Cardiac fibroblast (primary cell): ENCODE measurements at regions not wholly inside any gene's neighbourhood (a gene's known extent, or its start where the extent isn't known, plus 50 kb on each side); places are given as distances from the start of the nearest gene placed in this dataset.
A peak's percentile ranks its signal among the peaks of the same experiment; 100 is the strongest.

Experiments used
- DNase-seq, 2 donors: peaks; one replicate each; pipeline versions ENCODE4 v3.0.0 to v3.0.0-alpha.2; 2010; ENCODE audit warnings: low read depth in 2 of 2
- H3K4me3 ChIP-seq, 2 donors: replicated peaks in 1 of 2; 1 replicate in 1 of 2; 2 replicates in 1 of 2; pipeline ENCODE4 v1.5.1; 2011; ENCODE audit warnings: low read depth in 2 of 2, low read length in 2 of 2, mild to moderate bottlenecking in 2 of 2, moderate library complexity in 1 of 2
- TF ChIP-seq, protein P1 (sequence below): IDR thresholded peaks from one replicate; pipeline ENCODE4 v1.5.1; 2011; ENCODE audit warnings: low read depth, mild to moderate bottlenecking, low read length, inconsistent platforms

DNA sequence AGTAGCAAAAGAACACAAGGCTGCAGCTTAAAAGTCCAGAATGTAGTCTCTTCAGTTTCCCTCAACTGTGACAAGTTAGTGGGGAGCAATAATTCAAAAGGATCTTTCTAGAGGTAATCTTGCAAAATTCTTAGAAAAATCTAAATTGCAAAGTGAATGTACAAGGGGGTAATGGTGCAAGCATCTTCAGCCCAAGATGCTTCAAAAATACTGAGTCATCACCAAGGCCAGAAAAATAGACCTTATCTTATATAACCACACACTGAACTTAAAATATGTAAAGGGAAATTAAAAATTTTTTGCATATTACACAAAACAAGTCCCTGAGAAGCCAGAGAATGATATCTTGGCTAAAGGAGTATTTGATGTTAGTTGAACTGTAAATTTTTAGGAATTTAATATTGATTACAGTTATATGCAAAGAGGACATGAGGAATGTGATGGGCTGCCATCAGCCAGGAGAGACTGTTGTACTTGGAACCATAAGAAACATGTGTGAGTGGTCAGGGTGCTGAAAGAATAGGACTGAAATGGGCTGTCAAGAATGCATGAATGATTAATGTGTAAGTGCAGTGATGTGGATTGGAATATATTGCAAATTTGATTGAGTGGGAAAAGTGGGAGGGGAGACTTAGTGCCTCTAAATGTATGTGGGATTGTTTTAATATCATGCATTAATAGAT is 85.7 kb upstream of the LIN7C start:
- DNase-seq, result peak; percentile 25 to 33
- no peak overlapping the region for H3K4me3 ChIP-seq
- TF ChIP-seq, protein P1, sequence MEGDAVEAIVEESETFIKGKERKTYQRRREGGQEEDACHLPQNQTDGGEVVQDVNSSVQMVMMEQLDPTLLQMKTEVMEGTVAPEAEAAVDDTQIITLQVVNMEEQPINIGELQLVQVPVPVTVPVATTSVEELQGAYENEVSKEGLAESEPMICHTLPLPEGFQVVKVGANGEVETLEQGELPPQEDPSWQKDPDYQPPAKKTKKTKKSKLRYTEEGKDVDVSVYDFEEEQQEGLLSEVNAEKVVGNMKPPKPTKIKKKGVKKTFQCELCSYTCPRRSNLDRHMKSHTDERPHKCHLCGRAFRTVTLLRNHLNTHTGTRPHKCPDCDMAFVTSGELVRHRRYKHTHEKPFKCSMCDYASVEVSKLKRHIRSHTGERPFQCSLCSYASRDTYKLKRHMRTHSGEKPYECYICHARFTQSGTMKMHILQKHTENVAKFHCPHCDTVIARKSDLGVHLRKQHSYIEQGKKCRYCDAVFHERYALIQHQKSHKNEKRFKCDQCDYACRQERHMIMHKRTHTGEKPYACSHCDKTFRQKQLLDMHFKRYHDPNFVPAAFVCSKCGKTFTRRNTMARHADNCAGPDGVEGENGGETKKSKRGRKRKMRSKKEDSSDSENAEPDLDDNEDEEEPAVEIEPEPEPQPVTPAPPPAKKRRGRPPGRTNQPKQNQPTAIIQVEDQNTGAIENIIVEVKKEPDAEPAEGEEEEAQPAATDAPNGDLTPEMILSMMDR, result no peak

DNA sequence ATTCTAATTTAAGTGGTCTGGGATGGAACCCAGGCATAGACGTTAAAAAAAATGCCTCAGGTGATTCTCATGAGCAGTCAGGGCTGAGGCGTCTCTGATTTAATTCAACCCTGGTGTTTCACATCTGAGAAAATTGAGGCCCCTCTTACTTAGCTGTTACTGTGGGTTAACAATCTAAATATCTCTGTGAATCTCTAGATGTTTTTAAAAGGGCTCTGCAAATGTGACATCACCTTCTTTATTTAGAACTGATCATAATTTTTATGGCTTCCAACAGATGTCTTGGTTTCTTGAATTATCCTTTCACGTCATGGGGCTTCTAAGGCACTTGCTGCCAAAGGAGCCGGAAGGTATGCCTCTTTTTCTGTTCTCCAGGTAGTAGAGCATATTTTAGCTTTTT is 76.1 kb upstream of the LIN7C start:
- TF ChIP-seq, protein P1, result no peak
- DNase-seq, result no peak

GRCh38 chr11:27574342-27574741 is 67.8 kb upstream of the LIN7C start:
- H3K4me3 ChIP-seq, result no peak overlapping the region
- TF ChIP-seq, protein P1, result no peak
- DNase-seq, result no peak

More for the DNA sequence above, 76.1 kb upstream of the LIN7C start:
- no peak overlapping the region for H3K4me3 ChIP-seq

GRCh38 chr11:27573024-27573423 is 66.5 kb upstream of the LIN7C start:
- no peak overlapping the region for H3K4me3 ChIP-seq
- TF ChIP-seq, protein P1, result no peak
- DNase-seq, result no peak

- TF ChIP-seq, protein P1, result no peak
- peak; percentile 53 to 65 for DNase-seq
- no peak overlapping the region for H3K4me3 ChIP-seq
Observed at GRCh38 chr11:27571154-27571810, 64.7 kb upstream of the LIN7C start.

- TF ChIP-seq, protein P1, result no peak
- H3K4me3 ChIP-seq, result no peak overlapping the region
- DNase-seq, result no peak
Observed at GRCh38 chr11:27570542-27570941, 64.0 kb upstream of the LIN7C start.
